HepG2 (cell line): ENCODE measurements at regions not wholly inside any gene's neighbourhood (a gene's known extent, or its start where the extent isn't known, plus 50 kb on each side); places are given as distances from the start of the nearest gene placed in this dataset.

Source experiments
- ATAC-seq: fragments of 200-7000 bp; cut with Tn5 transposase; 3 replicates; pipeline ENCODE4 v1.9.1; 2020; ENCODE audit warnings: mild to moderate bottlenecking, moderate library complexity
- BruUV-seq: library from RNA; stranded (reverse); fragments of 400-500 nt; replicated peaks from 2 replicates; lab custom pipeline; 2021; lab: Mats Ljungman, UMichigan
- CTCF ChIA-PET: fragments of 300-600 bp; formaldehyde crosslinking; extraction: SDS; loops from one replicate; lab custom pipeline; 2021; ENCODE audit warnings: low total read pairs, inconsistent platforms, low intra/inter-chr PET ratio; lab: Yijun Ruan, JAX
- POLR2A ChIA-PET: fragments of 350-600 bp; sonication (Branson Sonifier 250); formaldehyde crosslinking; loops from one replicate; lab custom pipeline; 2020; ENCODE audit warnings: antibody characterized with exemption, inconsistent platforms; lab: Yijun Ruan, JAX
- DNase-seq: peaks from one replicate; pipeline ENCODE4 v3.0.0-alpha.2; 2015; ENCODE audit warnings: low spot score
- FAIRE-seq: peaks from 3 replicates; lab custom pipeline; 2011; peaks lifted over from hg19 to GRCh38; lab: Jason Lieb, UNC
- H2AFZ ChIP-seq: one replicate; pipeline ENCODE4 v1.6.1; 2011; ENCODE audit warnings: low read length, inconsistent platforms
- H3K27ac ChIP-seq: fragments of 300-600 bp; 3 replicates; pipeline ENCODE4 v1.8.0; 2011; ENCODE audit warnings: mixed run types, mild to moderate bottlenecking, mixed read lengths, low read length, inconsistent platforms; ENCODE audit not compliant: insufficient read depth; ENCODE audit errors: extremely low read length
- H3K27me3 ChIP-seq, 2 experiments: fragments of 200-600 bp in 1 of 2; 2 replicates in 1 of 2; 3 replicates in 1 of 2; pipeline versions ENCODE4 v1.6.0 to v1.8.0; 2011; ENCODE audit warnings: low read length in 2 of 2, mild to moderate bottlenecking in 2 of 2, moderate library complexity in 2 of 2, inconsistent platforms in 1 of 2; ENCODE audit not compliant: insufficient read depth in 2 of 2, control insufficient read depth in 1 of 2
- H3K36me3 ChIP-seq, 2 experiments: fragments of 200-600 bp in 1 of 2; replicated peaks in 1 of 2; 2 replicates in 1 of 2; 3 replicates in 1 of 2; pipeline versions ENCODE4 v1.5.1 to v1.8.0; 2011; ENCODE audit warnings: low read length in 2 of 2, inconsistent platforms in 1 of 2; ENCODE audit not compliant: insufficient read depth in 2 of 2, control insufficient read depth in 1 of 2
- H3K4me1 ChIP-seq: 2 replicates; pipeline ENCODE4 v1.5.1; 2012; ENCODE audit warnings: low read length, inconsistent platforms; ENCODE audit not compliant: insufficient read depth
- H3K4me2 ChIP-seq: 2 replicates; pipeline ENCODE4 v1.6.0; 2011; ENCODE audit warnings: low read depth, low read length, inconsistent platforms
- H3K4me3 ChIP-seq, 3 experiments: fragments of 200-600 bp in 1 of 3; sonication (generic), shearing (Covaris generic) in 1 of 3; replicated peaks in 1 of 3; 2 replicates each; pipeline ENCODE4 v1.5.1; 2011 to 2016; ENCODE audit warnings: low read length in 3 of 3, inconsistent platforms in 2 of 3, low read depth in 2 of 3, mild to moderate bottlenecking in 2 of 3, control low read depth in 1 of 3, mixed read lengths in 1 of 3; ENCODE audit not compliant: insufficient read depth in 1 of 3
- H3K79me2 ChIP-seq: one replicate; pipeline ENCODE4 v1.6.1; 2011; ENCODE audit warnings: low read length, inconsistent platforms; ENCODE audit not compliant: insufficient read depth
- H3K9ac ChIP-seq: 2 replicates; pipeline ENCODE4 v1.6.0; 2011; ENCODE audit warnings: mild to moderate bottlenecking, low read depth, low read length, inconsistent platforms; ENCODE audit not compliant: insufficient read depth
- H3K9me3 ChIP-seq: 2 replicates; pipeline ENCODE4 v1.5.1; 2012; ENCODE audit warnings: mild to moderate bottlenecking, low read length
- H4K20me1 ChIP-seq: 2 replicates; pipeline ENCODE4 v1.6.0; 2011; ENCODE audit warnings: inconsistent platforms, mild to moderate bottlenecking, low read length, moderate library complexity; ENCODE audit not compliant: insufficient read depth
- GLI4 ChIP-seq: sonication (generic); formaldehyde crosslinking; IDR thresholded peaks from 2 replicates; pipeline ENCODE4 v1.5.1; 2020; ENCODE audit warnings: missing genetic modification reagents, mild to moderate bottlenecking, moderate library complexity, borderline replicate concordance
- HHEX ChIP-seq: IDR thresholded peaks from 2 replicates; pipeline ENCODE4 v1.6.1; 2016; ENCODE audit warnings: control low read depth
- KLF12 ChIP-seq: sonication (generic); formaldehyde crosslinking; IDR thresholded peaks from 2 replicates; pipeline ENCODE4 v1.4.0; 2020; ENCODE audit warnings: missing genetic modification reagents, borderline replicate concordance
- MIER3 ChIP-seq: IDR thresholded peaks from 2 replicates; pipeline ENCODE4 v1.6.1; 2016; ENCODE audit warnings: missing compliant biosample characterization, borderline replicate concordance
- NR3C1 ChIP-seq: sonication (generic); formaldehyde crosslinking; IDR thresholded peaks from 2 replicates; pipeline ENCODE4 v1.4.0; 2020; ENCODE audit warnings: missing genetic modification reagents
- STAG1 ChIP-seq: sonication (generic); formaldehyde crosslinking; IDR thresholded peaks from 2 replicates; pipeline ENCODE4 v1.4.0; 2020; ENCODE audit warnings: missing genetic modification reagents
- ZNF17 ChIP-seq: sonication (generic); formaldehyde crosslinking; IDR thresholded peaks from 2 replicates; pipeline ENCODE4 v1.5.0; 2020; ENCODE audit warnings: mild to moderate bottlenecking, missing genetic modification reagents
- ZNF430 ChIP-seq: sonication (generic); formaldehyde crosslinking; IDR thresholded peaks from 2 replicates; pipeline ENCODE4 v1.9.0; 2021; ENCODE audit warnings: mild to moderate bottlenecking, missing genetic modification reagents
- ZNF44 ChIP-seq: sonication (generic); formaldehyde crosslinking; IDR thresholded peaks from 2 replicates; pipeline ENCODE4 v1.5.1; 2020; ENCODE audit warnings: mild to moderate bottlenecking, missing genetic modification reagents
- ZNF790 ChIP-seq: sonication (generic); formaldehyde crosslinking; IDR thresholded peaks from 2 replicates; pipeline ENCODE4 v1.8.0; 2022; ENCODE audit warnings: missing genetic modification reagents, mild to moderate bottlenecking, borderline replicate concordance
- WGBS: methylation state at CpG from one replicate; pipeline ENCODE4 v1.1.6; 2017; ENCODE audit warnings: low lambda C conversion rate; 5-methylcytosine and 5-hydroxymethylcytosine counted together
- in situ Hi-C: cut with HindIII; loops from 2 replicates; pipeline ENCODE4 v1.10.0; 2017; ENCODE audit warnings: low pct_unique_long_range_greater_than_20kb; ENCODE audit not compliant: extremely low pct_ligation_motif_present
- intact Hi-C: fragments of 100-400 bp; cut with micrococcal nuclease; formaldehyde crosslinking; loops from one replicate; pipeline ENCODE4 v1.10.0; 2022; ENCODE audit not compliant: unreplicated experiment
- TF ChIP-seq, protein P1 (sequence below): sonication (generic); formaldehyde crosslinking; IDR thresholded peaks from 2 replicates; pipeline ENCODE4 v1.4.0; 2020; ENCODE audit warnings: mild to moderate bottlenecking, missing genetic modification reagents
- TF ChIP-seq, protein P2 (sequence below): sonication (generic); formaldehyde crosslinking; IDR thresholded peaks from 2 replicates; pipeline ENCODE4 v1.4.0; 2020; ENCODE audit warnings: missing genetic modification reagents
- TF ChIP-seq, protein P3 (sequence below): sonication (generic); formaldehyde crosslinking; IDR thresholded peaks from 2 replicates; pipeline ENCODE4 v1.4.0; 2020; ENCODE audit warnings: missing genetic modification reagents, mild to moderate bottlenecking, borderline replicate concordance
- TF ChIP-seq, protein P4 (sequence below): sonication (generic); formaldehyde crosslinking; IDR thresholded peaks from 2 replicates; pipeline ENCODE4 v1.5.0; 2020; ENCODE audit warnings: missing genetic modification reagents, mild to moderate bottlenecking, borderline replicate concordance

DNA sequence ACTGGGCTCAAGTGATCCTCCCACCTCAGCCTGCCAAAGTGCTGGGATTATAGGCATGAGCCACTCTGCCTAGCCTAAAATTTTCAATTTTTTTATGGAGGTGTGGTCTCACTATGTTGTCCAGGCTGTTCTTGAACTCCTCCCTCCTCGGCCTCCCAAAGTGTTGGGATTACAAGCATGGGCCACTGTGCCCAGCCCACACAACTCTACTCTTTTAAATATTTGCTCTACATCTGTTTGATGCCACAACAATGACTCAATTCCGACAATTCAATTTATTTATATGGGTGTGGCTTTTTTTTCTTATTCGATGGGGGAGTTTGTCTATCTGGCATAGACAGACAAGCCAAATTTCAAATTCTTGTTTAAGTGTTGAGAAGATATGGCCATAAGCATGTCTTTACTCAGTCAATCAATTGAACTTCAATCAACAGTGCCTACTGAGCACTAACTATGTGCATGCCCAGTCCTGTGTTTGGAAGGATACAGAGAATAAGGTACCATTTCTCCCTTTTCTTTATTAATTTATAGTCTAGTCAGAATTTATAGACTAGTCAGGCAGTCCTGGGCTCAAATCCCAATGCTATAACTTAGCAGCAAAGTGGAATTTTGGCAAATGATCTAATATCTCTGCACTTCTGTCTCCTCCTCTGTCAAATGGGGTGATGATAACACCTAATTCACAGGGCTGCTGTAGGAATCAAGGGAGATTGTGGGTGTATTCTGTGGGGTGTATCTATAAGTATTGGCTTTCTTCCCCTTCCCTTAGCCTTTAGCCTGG lies 54.6 kb upstream of the PIAS1 start:
- H3K4me1 ChIP-seq, result peaks cover 37% of the 10 kb centered on the region
- no peak overlapping the region for H3K27ac ChIP-seq
- H4K20me1 ChIP-seq, result no peaks in the 10 kb centered on the region
- H3K9ac ChIP-seq, result no peak overlapping the region
- no peaks in the 10 kb centered on the region for H3K36me3 ChIP-seq
- intact Hi-C loops, result no loop called here
- no peak overlapping the region for H3K4me2 ChIP-seq
- ATAC-seq (no peak), DNase-seq (no peak), FAIRE-seq (no peak)
- TF ChIP-seq, protein P1, sequence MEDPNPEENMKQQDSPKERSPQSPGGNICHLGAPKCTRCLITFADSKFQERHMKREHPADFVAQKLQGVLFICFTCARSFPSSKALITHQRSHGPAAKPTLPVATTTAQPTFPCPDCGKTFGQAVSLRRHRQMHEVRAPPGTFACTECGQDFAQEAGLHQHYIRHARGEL, result no peak
- TF ChIP-seq ZNF44 (CRISPR knock-in tag) (no peak), ZNF17 (CRISPR knock-in tag) (no peak), ZNF430 (CRISPR knock-in tag) (no peak)
- TF ChIP-seq, protein P2, sequence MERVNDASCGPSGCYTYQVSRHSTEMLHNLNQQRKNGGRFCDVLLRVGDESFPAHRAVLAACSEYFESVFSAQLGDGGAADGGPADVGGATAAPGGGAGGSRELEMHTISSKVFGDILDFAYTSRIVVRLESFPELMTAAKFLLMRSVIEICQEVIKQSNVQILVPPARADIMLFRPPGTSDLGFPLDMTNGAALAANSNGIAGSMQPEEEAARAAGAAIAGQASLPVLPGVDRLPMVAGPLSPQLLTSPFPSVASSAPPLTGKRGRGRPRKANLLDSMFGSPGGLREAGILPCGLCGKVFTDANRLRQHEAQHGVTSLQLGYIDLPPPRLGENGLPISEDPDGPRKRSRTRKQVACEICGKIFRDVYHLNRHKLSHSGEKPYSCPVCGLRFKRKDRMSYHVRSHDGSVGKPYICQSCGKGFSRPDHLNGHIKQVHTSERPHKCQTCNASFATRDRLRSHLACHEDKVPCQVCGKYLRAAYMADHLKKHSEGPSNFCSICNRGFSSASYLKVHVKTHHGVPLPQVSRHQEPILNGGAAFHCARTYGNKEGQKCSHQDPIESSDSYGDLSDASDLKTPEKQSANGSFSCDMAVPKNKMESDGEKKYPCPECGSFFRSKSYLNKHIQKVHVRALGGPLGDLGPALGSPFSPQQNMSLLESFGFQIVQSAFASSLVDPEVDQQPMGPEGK (CRISPR knock-in tag), result no peak
- no peak overlapping the region for H3K4me3 ChIP-seq
- H3K79me2 ChIP-seq, result no peaks in the 10 kb centered on the region
- CTCF ChIA-PET, result no interaction called here
- H3K9me3 ChIP-seq, result no peaks in the 10 kb centered on the region
- no peaks in the 10 kb centered on the region for H3K27me3 ChIP-seq
- BruUV-seq, result no TSS peak
- 74% methylated on average over 3 of the region's 3 CpGs for WGBS
- in situ Hi-C loops, result no loop called here
- no peak overlapping the region for H2AFZ ChIP-seq
- POLR2A ChIA-PET, result no interaction called here

DNA sequence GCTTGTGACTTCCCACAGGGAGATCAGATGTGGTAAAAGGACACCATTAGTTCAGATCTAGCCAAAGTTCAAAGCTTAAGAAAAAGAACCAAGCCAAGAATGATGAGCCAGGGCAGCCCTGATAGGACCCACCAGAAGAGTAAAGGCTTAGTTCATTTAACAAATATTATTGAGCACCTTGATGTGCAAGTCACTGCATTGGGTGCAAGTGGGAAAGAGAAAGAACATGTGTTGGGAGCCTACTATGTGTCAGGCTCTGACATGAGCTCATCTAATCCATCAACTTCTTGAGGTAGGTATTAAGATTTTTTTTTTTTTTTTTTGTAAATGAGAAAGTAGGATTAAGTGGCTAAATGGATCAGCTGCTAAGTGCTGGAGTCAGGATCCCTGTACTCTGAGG lies 53.4 kb upstream of the PIAS1 start:
- Histone ChIP-seq H3K4me1 (peaks cover 32% of the 10 kb centered on the region), H3K27me3 (no peaks in the 10 kb centered on the region), H3K36me3 (no peaks in the 10 kb centered on the region), H3K79me2 (no peaks in the 10 kb centered on the region), H3K4me2 (no peak overlapping the region), H2AFZ (no peak overlapping the region), H3K4me3 (no peak overlapping the region), H3K9ac (no peak overlapping the region), H3K27ac (no peak overlapping the region), H3K9me3 (no peaks in the 10 kb centered on the region), H4K20me1 (no peaks in the 10 kb centered on the region)
- FAIRE-seq, result no peak
- intact Hi-C loops (no loop called here), in situ Hi-C loops (no loop called here)
- no TSS peak for BruUV-seq
- CTCF ChIA-PET, result no interaction called here
- POLR2A ChIA-PET, result no interaction called here
- DNase-seq, result no peak
- no peak for ATAC-seq
- TF ChIP-seq NR3C1 (CRISPR knock-in tag) (no peak), GLI4 (CRISPR knock-in tag) (no peak), HHEX (CRISPR knock-in tag) (no peak), STAG1 (CRISPR knock-in tag) (no peak), MIER3 (no peak), KLF12 (CRISPR knock-in tag) (no peak), ZNF790 (CRISPR knock-in tag) (no peak)
- TF ChIP-seq, protein P3, sequence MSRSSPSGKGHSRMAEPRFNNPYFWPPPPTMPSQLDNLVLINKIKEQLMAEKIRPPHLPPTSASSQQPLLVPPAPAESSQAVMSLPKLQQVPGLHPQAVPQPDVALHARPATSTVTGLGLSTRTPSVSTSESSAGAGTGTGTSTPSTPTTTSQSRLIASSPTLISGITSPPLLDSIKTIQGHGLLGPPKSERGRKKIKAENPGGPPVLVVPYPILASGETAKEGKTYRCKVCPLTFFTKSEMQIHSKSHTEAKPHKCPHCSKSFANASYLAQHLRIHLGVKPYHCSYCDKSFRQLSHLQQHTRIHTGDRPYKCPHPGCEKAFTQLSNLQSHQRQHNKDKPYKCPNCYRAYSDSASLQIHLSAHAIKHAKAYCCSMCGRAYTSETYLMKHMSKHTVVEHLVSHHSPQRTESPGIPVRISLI (CRISPR knock-in tag), result no peak
- TF ChIP-seq, protein P4, sequence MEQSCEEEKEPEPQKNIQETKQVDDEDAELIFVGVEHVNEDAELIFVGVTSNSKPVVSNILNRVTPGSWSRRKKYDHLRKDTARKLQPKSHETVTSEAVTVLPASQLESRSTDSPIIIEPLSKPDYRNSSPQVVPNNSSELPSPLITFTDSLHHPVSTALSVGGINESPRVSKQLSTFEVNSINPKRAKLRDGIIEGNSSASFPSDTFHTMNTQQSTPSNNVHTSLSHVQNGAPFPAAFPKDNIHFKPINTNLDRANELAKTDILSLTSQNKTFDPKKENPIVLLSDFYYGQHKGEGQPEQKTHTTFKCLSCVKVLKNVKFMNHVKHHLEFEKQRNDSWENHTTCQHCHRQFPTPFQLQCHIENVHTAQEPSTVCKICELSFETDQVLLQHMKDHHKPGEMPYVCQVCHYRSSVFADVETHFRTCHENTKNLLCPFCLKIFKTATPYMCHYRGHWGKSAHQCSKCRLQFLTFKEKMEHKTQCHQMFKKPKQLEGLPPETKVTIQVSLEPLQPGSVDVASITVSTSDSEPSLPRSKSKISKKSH, result no peak
